RWPE1 (cell line): ENCODE measurements at regions not wholly inside any gene's neighbourhood (a gene's known extent, or its start where the extent isn't known, plus 50 kb on each side); places are given as distances from the start of the nearest gene placed in this dataset.

Experiments
- CTCF ChIA-PET: fragments of 350-600 bp; sonication (Branson Sonifier 250); formaldehyde crosslinking; extraction: SDS; loops from one replicate; lab custom pipeline; 2021; lab: Yijun Ruan, JAX
- POLR2A ChIA-PET: fragments of 400-600 bp; formaldehyde crosslinking; extraction: SDS; loops from one replicate; lab custom pipeline; 2020; ENCODE audit warnings: antibody characterized with exemption; ENCODE audit not compliant: low non-redundant PET; lab: Yijun Ruan, JAX
- DNase-seq: peaks from one replicate; pipeline ENCODE4 v3.0.0; 2012; ENCODE audit warnings: low spot score
- H3K27ac ChIP-seq: fragments of 450-650 bp; 2 replicates; pipeline ENCODE4 v1.5.1; 2017
- CTCF ChIP-seq: fragments of 450-650 bp; conservative IDR thresholded peaks from 2 replicates; pipeline ENCODE4 v1.5.1; 2017; ENCODE audit warnings: low read depth, mild to moderate bottlenecking

- CTCF ChIA-PET: no interaction called here
- no peak for DNase-seq
- POLR2A ChIA-PET: no interaction called here
- no peak overlapping the region for H3K27ac ChIP-seq
- TF ChIP-seq CTCF: no peak
These were observed 146.7 kb upstream of the UNC5B start for GRCh38 chr10:71065659-71066058.

GRCh38 chr10:71066600-71066999 lies 145.8 kb upstream of the UNC5B start:
- CTCF ChIA-PET: no interaction called here

GRCh38 chr10:71067098-71067740 lies 145.2 kb upstream of the UNC5B start:
- no peak for DNase-seq
- no peak for TF ChIP-seq CTCF
- CTCF ChIA-PET: interaction anchor here (0.7 kb wide), 1 partner anchor 505 kb away, joined by 3 read pairs; no protein-coding TSS in a partner anchor
- POLR2A ChIA-PET: no interaction called here
- peak overlapping the region; percentile 92; the same call in 1 of the 2 replicates for H3K27ac ChIP-seq

More at GRCh38 chr10:71066600-71066999, 145.8 kb upstream of the UNC5B start:
- H3K27ac ChIP-seq: no peak overlapping the region
- TF ChIP-seq CTCF: no peak
- no peak for DNase-seq
- POLR2A ChIA-PET: no interaction called here

- DNase-seq: peak; percentile 89
- TF ChIP-seq CTCF: no peak
- POLR2A ChIA-PET: no interaction called here
These were observed 143.5 kb upstream of the UNC5B start for GRCh38 chr10:71068861-71069271.

GRCh38 chr10:71069909-71070666 lies 142.3 kb upstream of the UNC5B start:
- no peak for TF ChIP-seq CTCF
- no peak for DNase-seq
- H3K27ac ChIP-seq: peak overlapping the region; percentile 92
- POLR2A ChIA-PET: no interaction called here
- CTCF ChIA-PET: interaction anchor here (0.9 to 1.4 kb wide), 2 partner anchors 25 to 145 kb away, joined by 3 to 6 read pairs; no protein-coding TSS in a partner anchor

More at GRCh38 chr10:71068861-71069271, 143.5 kb upstream of the UNC5B start:
- CTCF ChIA-PET: interaction anchor here (0.6 to 1.4 kb wide), 3 partner anchors 15 to 308 kb away, joined by 3 to 4 read pairs (median 3); no protein-coding TSS in a partner anchor
- H3K27ac ChIP-seq: peak overlapping the region; percentile 92

- no peak for TF ChIP-seq CTCF
- POLR2A ChIA-PET: no interaction called here
- CTCF ChIA-PET: interaction anchor here (0.9 kb wide), 1 partner anchor 26 kb away, joined by 6 read pairs; no protein-coding TSS in a partner anchor
- peak overlapping the region; percentile 92; the same call in 1 of the 2 replicates for H3K27ac ChIP-seq
- no peak for DNase-seq
These were observed 141.6 kb upstream of the UNC5B start for GRCh38 chr10:71070741-71071140.
